HUES64 (cell line): ENCODE measurements at regions not wholly inside any gene's neighbourhood (a gene's known extent, or its start where the extent isn't known, plus 50 kb on each side); places are given as distances from the start of the nearest gene placed in this dataset.

Source experiments
- H3K27ac ChIP-seq: 2 replicates; pipeline ENCODE4 v1.7.0; 2013; ENCODE audit warnings: low read depth, low read length, inconsistent platforms
- H3K27me3 ChIP-seq: 2 replicates; pipeline ENCODE4 v1.6.1; 2013; ENCODE audit warnings: mild to moderate bottlenecking, low read length; ENCODE audit not compliant: insufficient read depth
- H3K36me3 ChIP-seq: 2 replicates; pipeline ENCODE4 v1.6.1; 2013; ENCODE audit warnings: mild to moderate bottlenecking, low read length; ENCODE audit not compliant: insufficient read depth
- H3K4me1 ChIP-seq: 2 replicates; pipeline ENCODE4 v1.6.1; 2013; ENCODE audit warnings: mild to moderate bottlenecking, low read length, moderate library complexity; ENCODE audit not compliant: insufficient read depth
- H3K4me3 ChIP-seq: 2 replicates; pipeline ENCODE4 v1.5.1; 2013; ENCODE audit warnings: mild to moderate bottlenecking, low read length, moderate library complexity
- H3K9ac ChIP-seq: 2 replicates; pipeline ENCODE4 v1.6.1; 2013; ENCODE audit warnings: mild to moderate bottlenecking, low read depth, low read length
- H3K9me3 ChIP-seq: 2 replicates; pipeline ENCODE4 v1.6.1; 2013; ENCODE audit warnings: low read depth, low read length; ENCODE audit not compliant: insufficient read depth
- WGBS: fragments of 150-250, 120-280 bp; methylation state at CpG from one replicate; pipeline ENCODE4 v1.1.7; 2013; ENCODE audit warnings: missing lambda C conversion rate; 5-methylcytosine and 5-hydroxymethylcytosine counted together

GRCh38 chr13:68066879-68067513 is 836.9 kb upstream of the PCDH9 start:
- no peak overlapping the region for H3K4me3 ChIP-seq
- H3K36me3 ChIP-seq, result no peaks in the 10 kb centered on the region
- WGBS, result 86% methylated on average over 2 of the region's 2 CpGs
- no peak overlapping the region for H3K27ac ChIP-seq
- no peak overlapping the region for H3K9ac ChIP-seq
- no peaks in the 10 kb centered on the region for H3K4me1 ChIP-seq
- no peaks in the 10 kb centered on the region for H3K9me3 ChIP-seq
- no peaks in the 10 kb centered on the region for H3K27me3 ChIP-seq

GRCh38 chr13:68064001-68064770 is 834.0 kb upstream of the PCDH9 start:
- H3K36me3 ChIP-seq, result no peaks in the 10 kb centered on the region
- no peak overlapping the region for H3K9ac ChIP-seq
- WGBS, result 88% methylated on average over 4 of the region's 4 CpGs
- H3K27ac ChIP-seq, result no peak overlapping the region
- H3K4me1 ChIP-seq, result no peaks in the 10 kb centered on the region
- no peaks in the 10 kb centered on the region for H3K9me3 ChIP-seq
- no peak overlapping the region for H3K4me3 ChIP-seq
- no peaks in the 10 kb centered on the region for H3K27me3 ChIP-seq

- Histone ChIP-seq H3K27ac (no peak overlapping the region), H3K9me3 (no peaks in the 10 kb centered on the region), H3K27me3 (no peaks in the 10 kb centered on the region), H3K4me3 (no peak overlapping the region), H3K4me1 (no peaks in the 10 kb centered on the region), H3K9ac (no peak overlapping the region), H3K36me3 (no peaks in the 10 kb centered on the region)
- WGBS, result no CpG with 5 or more reads among the region's 1 CpG
Measured at GRCh38 chr13:68063181-68063580, 833.0 kb upstream of the PCDH9 start.

- no peaks in the 10 kb centered on the region for H3K4me1 ChIP-seq
- H3K9me3 ChIP-seq, result peaks cover 22% of the 10 kb centered on the region
- no peaks in the 10 kb centered on the region for H3K36me3 ChIP-seq
- H3K9ac ChIP-seq, result no peak overlapping the region
- no peaks in the 10 kb centered on the region for H3K27me3 ChIP-seq
- H3K4me3 ChIP-seq, result no peak overlapping the region
- H3K27ac ChIP-seq, result no peak overlapping the region
Measured at GRCh38 chr13:68057836-68058235, 827.7 kb upstream of the PCDH9 start.

- H3K9me3 ChIP-seq, result peaks cover 22% of the 10 kb centered on the region
- no peak overlapping the region for H3K9ac ChIP-seq
- WGBS, result 94% methylated on average over 5 of the region's 5 CpGs
- no peaks in the 10 kb centered on the region for H3K4me1 ChIP-seq
- H3K27ac ChIP-seq, result no peak overlapping the region
- no peak overlapping the region for H3K4me3 ChIP-seq
- H3K27me3 ChIP-seq, result no peaks in the 10 kb centered on the region
- H3K36me3 ChIP-seq, result no peaks in the 10 kb centered on the region
Measured at GRCh38 chr13:68056816-68057710, 826.9 kb upstream of the PCDH9 start.

- no peaks in the 10 kb centered on the region for H3K36me3 ChIP-seq
- H3K27me3 ChIP-seq, result no peaks in the 10 kb centered on the region
- no peak overlapping the region for H3K9ac ChIP-seq
- H3K27ac ChIP-seq, result no peak overlapping the region
- peaks cover 12% of the 10 kb centered on the region; the same call in 1 of the 2 replicates for H3K9me3 ChIP-seq
- no peak overlapping the region for H3K4me3 ChIP-seq
- WGBS, result 97% methylated on average over 5 of the region's 5 CpGs
- H3K4me1 ChIP-seq, result no peaks in the 10 kb centered on the region
Measured at GRCh38 chr13:68051910-68052309, 821.8 kb upstream of the PCDH9 start.

- H3K4me1 ChIP-seq, result no peaks in the 10 kb centered on the region
- no peak overlapping the region for H3K4me3 ChIP-seq
- 0 out of 2 replicates have a peak, but pooled peaks cover under 1% of the 10 kb centered on the region for H3K9me3 ChIP-seq
- H3K27ac ChIP-seq, result no peak overlapping the region
- H3K36me3 ChIP-seq, result no peaks in the 10 kb centered on the region
- no peaks in the 10 kb centered on the region for H3K27me3 ChIP-seq
- no peak overlapping the region for H3K9ac ChIP-seq
- WGBS, result 83% methylated on average over 1 of the region's 1 CpG
Measured at GRCh38 chr13:68050761-68051160, 820.6 kb upstream of the PCDH9 start.

- Histone ChIP-seq H3K4me3 (no peak overlapping the region), H3K27me3 (no peaks in the 10 kb centered on the region), H3K9ac (no peak overlapping the region), H3K4me1 (no peaks in the 10 kb centered on the region), H3K36me3 (no peaks in the 10 kb centered on the region), H3K9me3 (no peaks in the 10 kb centered on the region), H3K27ac (no peak overlapping the region)
- 94% methylated on average over 2 of the region's 3 CpGs for WGBS
Measured at GRCh38 chr13:68048802-68049359, 818.7 kb upstream of the PCDH9 start.

GRCh38 chr13:68047889-68048288 is 817.8 kb upstream of the PCDH9 start:
- Histone ChIP-seq H3K9ac (no peak overlapping the region), H3K4me3 (no peak overlapping the region), H3K27ac (no peak overlapping the region), H3K27me3 (no peaks in the 10 kb centered on the region), H3K9me3 (no peaks in the 10 kb centered on the region), H3K36me3 (no peaks in the 10 kb centered on the region), H3K4me1 (no peaks in the 10 kb centered on the region)
- 98% methylated on average over 2 of the region's 3 CpGs for WGBS

- Histone ChIP-seq H3K9me3 (no peaks in the 10 kb centered on the region), H3K27ac (no peak overlapping the region), H3K4me3 (no peak overlapping the region), H3K4me1 (no peaks in the 10 kb centered on the region), H3K27me3 (no peaks in the 10 kb centered on the region), H3K36me3 (no peaks in the 10 kb centered on the region), H3K9ac (no peak overlapping the region)
- 100% methylated on average over 1 of the region's 2 CpGs for WGBS
Measured at GRCh38 chr13:68046903-68047302, 816.8 kb upstream of the PCDH9 start.
